ENCODE measurements at regions not wholly inside any gene's neighbourhood (a gene's known extent, or its start where the extent isn't known, plus 50 kb on each side); places are given as distances from the start of the nearest gene placed in this dataset.

DNA sequence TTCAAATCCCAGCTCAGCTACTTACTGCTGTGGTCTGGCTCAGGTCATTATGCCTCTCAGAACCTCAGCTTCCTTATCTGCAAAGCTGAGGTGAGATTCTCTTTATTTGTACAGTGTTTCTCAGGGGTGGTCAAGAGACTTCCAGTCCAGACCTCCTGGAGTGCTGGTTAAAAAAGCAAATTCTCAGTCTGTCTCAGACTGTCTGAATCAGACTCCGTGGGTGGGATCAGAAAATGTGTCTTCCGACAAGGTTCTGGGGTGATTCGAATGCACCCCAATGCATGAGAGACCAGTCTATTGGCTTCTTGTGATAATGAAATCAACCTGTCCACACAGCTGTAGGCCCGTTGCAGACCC is 137.7 kb upstream of the SMIM23 start:
- TF ChIP-seq CTCF (IDR thresholded peaks at IDR 0.05) = no peak
- no peak for TF ChIP-seq EZH2 (IDR thresholded peaks at IDR 0.05)

Measured in neural progenitor cell (in vitro differentiated cells).